ENCODE measurements at regions not wholly inside any gene's neighbourhood (a gene's known extent, or its start where the extent isn't known, plus 50 kb on each side); places are given as distances from the start of the nearest gene placed in this dataset.

DNA sequence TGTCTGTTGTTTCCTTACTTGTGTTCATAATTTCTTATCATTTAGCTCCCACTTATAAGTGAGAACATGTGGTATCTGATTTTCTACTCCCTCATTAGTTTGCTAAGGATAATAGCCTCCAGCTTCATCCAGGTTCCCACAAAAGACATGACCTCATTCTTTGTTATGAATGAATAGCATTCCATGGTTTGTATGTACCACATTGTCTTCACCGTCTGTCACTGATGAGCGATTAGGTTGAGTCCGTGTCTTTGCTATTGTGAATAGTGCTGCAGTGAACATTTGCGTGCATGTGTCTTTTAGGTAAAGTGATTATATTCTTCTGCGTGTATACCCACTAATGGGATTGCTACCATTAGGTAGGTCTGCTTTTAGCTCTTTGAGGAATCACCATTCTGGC is 624.3 kb upstream of the EPHA5 start:
- no peak for TF ChIP-seq EZH2 (IDR thresholded peaks at IDR 0.05; ENCODE audit: insufficient read depth, poor library complexity, severe bottlenecking)
- TF ChIP-seq EZH2phosphoT487 (IDR thresholded peaks at IDR 0.05; ENCODE audit: insufficient read depth, low read depth): no peak

All from GM23248 (cell line).